Endothelial cell of umbilical vein (primary cell): ENCODE measurements at regions not wholly inside any gene's neighbourhood (a gene's known extent, or its start where the extent isn't known, plus 50 kb on each side); places are given as distances from the start of the nearest gene placed in this dataset.

ENCODE experiments used
- BruUV-seq: library from RNA; stranded (reverse); fragments of 400-500 nt; replicated peaks from 2 replicates; lab custom pipeline; 2021; lab: Mats Ljungman, UMichigan
- CTCF ChIA-PET: fragments of 300-600, 350-600 bp; sonication (Branson Sonifier 250); formaldehyde crosslinking; loops from one replicate; lab custom pipeline; 2021; ENCODE audit warnings: antibody characterized with exemption, inconsistent platforms; lab: Charles Lee
- POLR2A ChIA-PET: fragments of 300-600, 350-600 bp; sonication (Branson Sonifier 250); formaldehyde crosslinking; loops from one replicate; lab custom pipeline; 2021; ENCODE audit warnings: antibody characterized with exemption, inconsistent platforms; lab: Charles Lee
- DNase-seq: peaks from one replicate; pipeline ENCODE4 v3.0.0-alpha.2; 2011; ENCODE audit warnings: low read depth, low spot score
- FAIRE-seq: peaks from 2 replicates; lab custom pipeline; 2011; peaks lifted over from hg19 to GRCh38; lab: Jason Lieb, UNC
- H2AFZ ChIP-seq: 2 replicates; pipeline ENCODE4 v1.6.0; 2012; ENCODE audit warnings: low read depth, low read length, control low read depth, inconsistent platforms
- H3K27ac ChIP-seq: 2 replicates; pipeline ENCODE4 v1.5.1; 2011; ENCODE audit warnings: low read depth, mild to moderate bottlenecking, control low read depth, low read length, moderate library complexity; ENCODE audit not compliant: insufficient read depth
- H3K27me3 ChIP-seq, 2 experiments: 2 replicates each; pipeline versions ENCODE4 v1.6.0 to v1.6.1; 2011; ENCODE audit warnings: low read length in 2 of 2, mixed read lengths in 1 of 2; ENCODE audit not compliant: control insufficient read depth in 2 of 2, insufficient read depth in 2 of 2
- H3K36me3 ChIP-seq, 2 experiments: 2 replicates in 1 of 2; 3 replicates in 1 of 2; pipeline ENCODE4 v1.5.1; 2011; ENCODE audit warnings: low read length in 2 of 2, mild to moderate bottlenecking in 1 of 2, moderate library complexity in 1 of 2; ENCODE audit not compliant: control insufficient read depth in 2 of 2, insufficient read depth in 2 of 2; ENCODE audit errors: extremely low read depth in 1 of 2
- H3K4me1 ChIP-seq: 3 replicates; pipeline ENCODE4 v1.5.1; 2011; ENCODE audit warnings: mild to moderate bottlenecking, low read length; ENCODE audit not compliant: control insufficient read depth, insufficient read depth; ENCODE audit errors: extremely low read depth
- H3K4me2 ChIP-seq: 2 replicates; pipeline ENCODE4 v1.6.1; 2011; ENCODE audit warnings: low read length, control low read depth, mixed read lengths; ENCODE audit not compliant: insufficient read depth
- H3K4me3 ChIP-seq, 3 experiments: fragments of 200-600 bp in 1 of 3; sonication (generic), shearing (Covaris generic) in 1 of 3; replicated peaks in 1 of 3; 2 replicates each; pipeline ENCODE4 v1.5.1; 2011 to 2016; ENCODE audit warnings: control low read depth in 3 of 3, low read length in 3 of 3, mild to moderate bottlenecking in 2 of 3, inconsistent platforms in 1 of 3, low read depth in 1 of 3, moderate library complexity in 1 of 3; ENCODE audit not compliant: insufficient read depth in 1 of 3
- H3K79me2 ChIP-seq: 2 replicates; pipeline ENCODE4 v1.6.0; 2012; ENCODE audit warnings: low read length, inconsistent platforms; ENCODE audit not compliant: control insufficient read depth, insufficient read depth
- H3K9ac ChIP-seq: replicated peaks from 2 replicates; pipeline ENCODE3; 2011; ENCODE audit warnings: low read length, control low read depth; ENCODE audit not compliant: insufficient read depth; ENCODE audit errors: extremely low read depth
- H3K9me1 ChIP-seq: replicated peaks from 3 replicates; pipeline ENCODE4 v1.6.0; 2011; ENCODE audit warnings: mild to moderate bottlenecking, low read length; ENCODE audit not compliant: control insufficient read depth, insufficient read depth; ENCODE audit errors: extremely low read depth
- H3K9me3 ChIP-seq: replicated peaks from 2 replicates; pipeline ENCODE4 v1.5.1; 2012; ENCODE audit warnings: low read length, inconsistent platforms; ENCODE audit not compliant: control insufficient read depth, insufficient read depth
- H4K20me1 ChIP-seq: replicated peaks from 2 replicates; pipeline ENCODE3; 2011; ENCODE audit warnings: mild to moderate bottlenecking, low read length; ENCODE audit not compliant: control insufficient read depth, insufficient read depth; ENCODE audit errors: extremely low read depth
- CTCF ChIP-seq, 2 donors: IDR thresholded peaks; 1 replicate in 1 of 2; 2 replicates in 1 of 2; pipeline ENCODE4 v1.5.1; 2011; ENCODE audit warnings: low read length in 2 of 2, mild to moderate bottlenecking in 2 of 2, moderate library complexity in 2 of 2, control low read depth in 1 of 2, inconsistent platforms in 1 of 2, low read depth in 1 of 2; ENCODE audit not compliant: insufficient read depth in 1 of 2; ENCODE audit errors: extremely low read depth in 1 of 2
- EZH2 ChIP-seq: IDR thresholded peaks from 2 replicates; pipeline ENCODE4 v1.6.1; 2012; ENCODE audit warnings: borderline replicate concordance, low read depth, mild to moderate bottlenecking, moderate library complexity, low read length, inconsistent platforms; ENCODE audit not compliant: severe bottlenecking
- FOS ChIP-seq: IDR thresholded peaks from 2 replicates; pipeline ENCODE4 v1.6.1; 2011; ENCODE audit warnings: mild to moderate bottlenecking, low read length, moderate library complexity, borderline replicate concordance; ENCODE audit not compliant: insufficient read depth
- GATA2 ChIP-seq: IDR thresholded peaks from 2 replicates; pipeline ENCODE4 v1.7.0; 2011; ENCODE audit warnings: low read depth, mild to moderate bottlenecking, moderate library complexity, mixed read lengths, low read length; ENCODE audit not compliant: insufficient read length, insufficient read depth
- JUN ChIP-seq: IDR thresholded peaks from 2 replicates; pipeline ENCODE4 v1.6.1; 2011; ENCODE audit warnings: borderline replicate concordance, low read depth; ENCODE audit not compliant: insufficient read length, insufficient read depth
- MAX ChIP-seq: IDR thresholded peaks from 2 replicates; pipeline ENCODE4 v1.6.1; 2011; ENCODE audit not compliant: insufficient read depth, insufficient read length
- MYC ChIP-seq: IDR thresholded peaks from one replicate; pipeline ENCODE4 v1.6.1; 2011; ENCODE audit warnings: mild to moderate bottlenecking, low read depth, low read length
- POLR2A ChIP-seq: IDR thresholded peaks from 2 replicates; pipeline ENCODE4 v1.6.1; 2012; ENCODE audit warnings: low read depth, mild to moderate bottlenecking, control low read depth, low read length
- POLR2AphosphoS5 ChIP-seq: IDR thresholded peaks from 2 replicates; pipeline ENCODE4 v1.6.1; 2012; ENCODE audit warnings: low read depth, mild to moderate bottlenecking, control low read depth, low read length, moderate library complexity; ENCODE audit not compliant: insufficient read depth
- dilution Hi-C: fragments of 300-500 bp; cut with MboI; formaldehyde crosslinking; loops from one replicate; pipeline ENCODE4 v1.15.0; 2019; ENCODE audit warnings: low sequenced_read_pairs; ENCODE audit not compliant: extremely low pct_ligation_motif_present
- intact Hi-C: fragments of 100-400 bp; cut with micrococcal nuclease; formaldehyde crosslinking; loops from one replicate; pipeline ENCODE4 v1.10.0; 2022

DNA sequence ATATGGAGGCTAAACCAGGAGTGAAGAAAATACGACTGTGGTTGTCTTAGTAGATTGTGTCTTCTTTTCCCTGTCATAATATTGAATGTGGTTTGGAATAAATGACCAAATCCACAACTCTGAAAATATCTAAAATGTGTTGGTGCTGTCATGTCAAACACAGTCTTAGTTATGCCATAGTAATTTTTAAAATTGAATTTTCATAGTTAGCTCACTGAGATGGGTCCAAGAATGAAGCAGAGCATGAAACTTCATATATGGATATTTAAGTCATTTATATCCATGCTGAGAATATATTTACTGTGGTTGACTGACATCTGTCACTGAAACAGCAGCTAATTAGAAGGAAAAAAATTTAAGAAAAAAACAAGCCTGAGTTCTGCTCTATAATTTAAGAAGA lies 260.4 kb upstream of the ATP10B start:
- no peak for TF ChIP-seq FOS
- TF ChIP-seq GATA2 = no peak
- no peak for TF ChIP-seq MYC
- TF ChIP-seq POLR2A = no peak
- no peak for TF ChIP-seq MAX
- no peak for TF ChIP-seq POLR2AphosphoS5
- no peak for TF ChIP-seq CTCF (IDR thresholded peaks at IDR 0.05; ENCODE audit: extremely low read depth in 1 of 2, insufficient read depth in 1 of 2, low read depth in 1 of 2, low read length in 2 of 2)
- TF ChIP-seq JUN = no peak
- no peak for TF ChIP-seq EZH2
- dilution Hi-C loops = no loop called here
- Histone ChIP-seq H3K27ac (no peak overlapping the region), H3K4me1 (no peaks in the 10 kb centered on the region), H3K4me3 (no peak overlapping the region), H3K4me2 (no peak overlapping the region), H2AFZ (no peak overlapping the region), H4K20me1 (no peaks in the 10 kb centered on the region), H3K9me3 (no peaks in the 10 kb centered on the region), H3K27me3 (no peaks in the 10 kb centered on the region), H3K36me3 (no peaks in the 10 kb centered on the region), H3K9ac (no peak overlapping the region), H3K79me2 (no peaks in the 10 kb centered on the region), H3K9me1 (no peaks in the 10 kb centered on the region)
- DNase-seq (no peak), FAIRE-seq (no peak)
- no TSS peak for BruUV-seq
- intact Hi-C loops = no loop called here
- ChIA-PET CTCF (no interaction called here), POLR2A (no interaction called here)
